ENCODE measurements at regions not wholly inside any gene's neighbourhood (a gene's known extent, or its start where the extent isn't known, plus 50 kb on each side); places are given as distances from the start of the nearest gene placed in this dataset.

DNA sequence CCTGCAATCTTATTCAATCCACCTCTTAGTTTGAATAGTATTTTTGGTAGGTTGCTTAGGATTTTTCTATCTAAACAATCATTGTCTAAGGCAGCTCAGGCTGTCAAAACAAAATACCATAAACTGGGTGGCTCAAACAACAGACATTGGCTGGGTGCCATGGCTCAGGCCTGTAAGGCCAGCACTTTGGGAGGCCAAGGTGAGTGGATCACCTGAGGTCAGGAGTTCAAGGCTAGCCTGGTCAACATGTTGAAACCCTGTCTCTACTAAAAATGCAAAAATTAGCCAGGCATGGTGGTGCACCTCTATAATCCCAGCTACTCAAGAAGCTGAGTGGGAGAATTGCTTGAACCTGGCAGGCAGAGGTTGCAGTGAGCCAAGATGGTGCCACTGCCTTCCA, 126.7 kb downstream of the CYLD start:
- no peak for DNase-seq (ENCODE audit: unreplicated experiment)
- H3K36me3 Mint-ChIP-seq (ENCODE audit: insufficient read depth, unreplicated experiment) = no peaks in the 10 kb centered on the region
- H3K27me3 Mint-ChIP-seq (ENCODE audit: insufficient read depth, unreplicated experiment) = no peaks in the 10 kb centered on the region
- ChIA-PET POLR2A (interaction anchor here (0.6 kb wide), 1 partner anchor 688 kb away, joined by 4 read pairs; no protein-coding TSS in a partner anchor), CTCF (interaction anchor here (1.0 kb wide), 1 partner anchor 62 kb away, joined by 3 read pairs; no protein-coding TSS in a partner anchor)
- H3K4me3 Mint-ChIP-seq (ENCODE audit: unreplicated experiment) = no peak overlapping the region
- no TSS peak for BruUV-seq (replicated peaks)
- H3K27ac Mint-ChIP-seq (ENCODE audit: low read depth, unreplicated experiment) = no peak overlapping the region
- intact Hi-C loops (cut with micrococcal nuclease) = no loop called here
- H3K4me1 Mint-ChIP-seq (ENCODE audit: insufficient read depth, unreplicated experiment) = peaks cover 3% of the 10 kb centered on the region
- TF ChIP-seq, protein P1, sequence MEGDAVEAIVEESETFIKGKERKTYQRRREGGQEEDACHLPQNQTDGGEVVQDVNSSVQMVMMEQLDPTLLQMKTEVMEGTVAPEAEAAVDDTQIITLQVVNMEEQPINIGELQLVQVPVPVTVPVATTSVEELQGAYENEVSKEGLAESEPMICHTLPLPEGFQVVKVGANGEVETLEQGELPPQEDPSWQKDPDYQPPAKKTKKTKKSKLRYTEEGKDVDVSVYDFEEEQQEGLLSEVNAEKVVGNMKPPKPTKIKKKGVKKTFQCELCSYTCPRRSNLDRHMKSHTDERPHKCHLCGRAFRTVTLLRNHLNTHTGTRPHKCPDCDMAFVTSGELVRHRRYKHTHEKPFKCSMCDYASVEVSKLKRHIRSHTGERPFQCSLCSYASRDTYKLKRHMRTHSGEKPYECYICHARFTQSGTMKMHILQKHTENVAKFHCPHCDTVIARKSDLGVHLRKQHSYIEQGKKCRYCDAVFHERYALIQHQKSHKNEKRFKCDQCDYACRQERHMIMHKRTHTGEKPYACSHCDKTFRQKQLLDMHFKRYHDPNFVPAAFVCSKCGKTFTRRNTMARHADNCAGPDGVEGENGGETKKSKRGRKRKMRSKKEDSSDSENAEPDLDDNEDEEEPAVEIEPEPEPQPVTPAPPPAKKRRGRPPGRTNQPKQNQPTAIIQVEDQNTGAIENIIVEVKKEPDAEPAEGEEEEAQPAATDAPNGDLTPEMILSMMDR (IDR thresholded peaks at IDR 0.05; ENCODE audit: unreplicated experiment) = no peak
- H3K9me3 Mint-ChIP-seq (ENCODE audit: unreplicated experiment) = no peaks in the 10 kb centered on the region

DNA sequence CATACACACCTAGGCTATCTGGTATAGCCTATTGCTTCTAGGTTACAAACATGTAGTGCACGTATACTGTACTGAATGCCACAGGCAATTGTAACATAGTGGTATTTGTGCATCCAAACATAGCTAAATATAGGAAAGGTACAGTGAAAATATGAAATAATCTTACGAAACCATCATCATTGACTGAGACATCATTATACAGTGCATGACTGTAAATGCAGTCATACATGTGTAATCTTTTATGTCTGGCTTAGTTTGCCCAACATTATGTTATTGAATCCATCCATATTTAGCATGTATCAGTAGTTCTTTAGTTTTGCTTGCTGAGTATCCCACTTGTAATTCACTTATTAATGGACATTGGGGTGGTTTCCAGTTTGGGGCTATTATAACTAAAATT, 124.9 kb downstream of the CYLD start:
- no peak for DNase-seq (ENCODE audit: unreplicated experiment)
- Mint-ChIP-seq H3K27ac (ENCODE audit: low read depth, unreplicated experiment) (no peak overlapping the region), H3K36me3 (ENCODE audit: insufficient read depth, unreplicated experiment) (no peaks in the 10 kb centered on the region), H3K4me3 (ENCODE audit: unreplicated experiment) (no peak overlapping the region), H3K9me3 (ENCODE audit: unreplicated experiment) (no peaks in the 10 kb centered on the region), H3K27me3 (ENCODE audit: insufficient read depth, unreplicated experiment) (no peaks in the 10 kb centered on the region), H3K4me1 (ENCODE audit: insufficient read depth, unreplicated experiment) (peaks cover 16% of the 10 kb centered on the region)
- no TSS peak for BruUV-seq (replicated peaks)
- intact Hi-C loops (cut with micrococcal nuclease) = no loop called here
- CTCF ChIA-PET = no interaction called here
- POLR2A ChIA-PET = no interaction called here
- TF ChIP-seq, protein P1 (IDR thresholded peaks at IDR 0.05; ENCODE audit: unreplicated experiment) = no peak

GRCh38 chr16:50864386-50864785, 122.5 kb downstream of the CYLD start:
- no TSS peak for BruUV-seq (replicated peaks)
- Mint-ChIP-seq H3K27me3 (ENCODE audit: insufficient read depth, unreplicated experiment) (no peaks in the 10 kb centered on the region), H3K36me3 (ENCODE audit: insufficient read depth, unreplicated experiment) (no peaks in the 10 kb centered on the region), H3K4me1 (ENCODE audit: insufficient read depth, unreplicated experiment) (peaks cover 20% of the 10 kb centered on the region), H3K27ac (ENCODE audit: low read depth, unreplicated experiment) (no peak overlapping the region), H3K9me3 (ENCODE audit: unreplicated experiment) (no peaks in the 10 kb centered on the region), H3K4me3 (ENCODE audit: unreplicated experiment) (no peak overlapping the region)
- POLR2A ChIA-PET = no interaction called here
- no peak for DNase-seq (ENCODE audit: unreplicated experiment)
- TF ChIP-seq, protein P1 (IDR thresholded peaks at IDR 0.05; ENCODE audit: unreplicated experiment) = no peak
- intact Hi-C loops (cut with micrococcal nuclease) = no loop called here
- CTCF ChIA-PET = interaction anchor here (0.6 kb wide), 1 partner anchor 796 kb away, joined by 4 read pairs; no protein-coding TSS in a partner anchor

DNA sequence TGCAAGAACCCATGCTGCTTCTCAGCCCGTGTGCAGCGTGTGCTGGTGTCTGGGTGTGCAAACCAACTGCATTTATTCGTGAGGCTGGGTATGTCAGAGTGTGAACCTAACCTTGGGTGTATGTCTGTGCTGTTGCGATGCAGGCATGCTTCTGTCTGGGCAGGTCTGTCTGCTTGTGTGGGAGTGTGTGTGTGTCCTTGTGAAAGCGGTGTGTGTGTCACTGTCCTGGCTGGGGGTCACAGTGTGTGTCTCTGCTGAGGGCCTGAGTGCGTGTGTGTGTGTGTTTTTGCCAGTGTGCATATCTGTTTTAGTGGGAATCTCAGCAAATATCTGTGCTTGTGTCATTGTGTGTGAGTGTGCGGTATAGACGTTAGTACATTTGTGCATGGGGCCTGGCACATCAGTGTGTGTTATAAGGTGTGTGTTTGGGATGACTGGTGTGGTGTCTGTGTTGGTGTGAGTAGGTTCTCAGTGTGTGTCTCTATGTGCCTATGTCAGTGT, 121.8 kb downstream of the CYLD start:
- Mint-ChIP-seq H3K4me3 (ENCODE audit: unreplicated experiment) (no peak overlapping the region), H3K9me3 (ENCODE audit: unreplicated experiment) (no peaks in the 10 kb centered on the region), H3K4me1 (ENCODE audit: insufficient read depth, unreplicated experiment) (peaks cover 20% of the 10 kb centered on the region), H3K27me3 (ENCODE audit: insufficient read depth, unreplicated experiment) (no peaks in the 10 kb centered on the region), H3K27ac (ENCODE audit: low read depth, unreplicated experiment) (no peak overlapping the region), H3K36me3 (ENCODE audit: insufficient read depth, unreplicated experiment) (no peaks in the 10 kb centered on the region)
- no TSS peak for BruUV-seq (replicated peaks)
- intact Hi-C loops (cut with micrococcal nuclease) = no loop called here
- ChIA-PET CTCF (no interaction called here), POLR2A (no interaction called here)
- DNase-seq (ENCODE audit: unreplicated experiment) = no peak
- TF ChIP-seq, protein P1 (IDR thresholded peaks at IDR 0.05; ENCODE audit: unreplicated experiment) = no peak

Data from MCF 10A (cell line).